ENCODE measurements at regions not wholly inside any gene's neighbourhood (a gene's known extent, or its start where the extent isn't known, plus 50 kb on each side); places are given as distances from the start of the nearest gene placed in this dataset.

DNA sequence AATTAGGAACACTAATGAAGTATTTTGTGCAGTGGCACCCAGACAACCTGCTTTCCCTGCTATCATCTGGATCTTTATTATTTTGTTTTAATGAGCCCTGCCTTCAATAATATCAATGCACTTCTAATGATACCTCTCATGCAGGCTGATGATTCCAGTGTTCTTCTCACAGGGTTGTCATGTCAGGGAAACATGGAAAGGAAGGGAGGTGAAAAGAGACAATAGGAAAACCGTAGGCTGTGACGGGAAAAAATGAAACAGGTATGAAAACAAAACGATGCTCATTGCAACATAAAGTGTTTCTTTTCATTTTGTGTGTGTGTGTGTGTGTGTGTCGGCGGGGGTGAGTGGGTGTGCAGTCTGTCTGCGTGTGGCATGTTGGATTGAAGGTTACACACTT is 102.6 kb upstream of the CTBP2 start:
- no peaks in the 10 kb centered on the region for H3K9me2 ChIP-seq (ENCODE audit: insufficient read depth, low read length)
- no peak overlapping the region for H3K4me2 ChIP-seq (ENCODE audit: low read length)
- no peaks in the 10 kb centered on the region for H3K9me3 ChIP-seq (ENCODE audit: low read length)
- ChIA-PET POLR2A (no interaction called here), CTCF (ENCODE audit: unreplicated experiment) (no interaction called here)
- no peak for TF ChIP-seq CTCF (conservative IDR thresholded peaks at IDR 0.05; ENCODE audit: low read length)
- TF ChIP-seq EZH2phosphoT487 (IDR thresholded peaks at IDR 0.05; ENCODE audit: borderline replicate concordance, low read depth, low read length), result no peak
- intact Hi-C loops (cut with micrococcal nuclease; ENCODE audit: unreplicated experiment), result no loop called here
- H3K27ac ChIP-seq (ENCODE audit: low read depth, low read length, poor library complexity, severe bottlenecking), result no peak overlapping the region
- no TSS peak for BruUV-seq (replicated peaks)
- no peaks in the 10 kb centered on the region for H4K20me1 ChIP-seq (ENCODE audit: insufficient read depth, low read length)
- DNase-seq (ENCODE audit: low spot score), result no peak
- no peak overlapping the region for H2AFZ ChIP-seq (ENCODE audit: low read length)
- H3K4me1 ChIP-seq (ENCODE audit: insufficient read depth, low read length, poor library complexity, severe bottlenecking), result no peaks in the 10 kb centered on the region
- H3K79me2 ChIP-seq (ENCODE audit: insufficient read depth, low read depth, low read length), result no peaks in the 10 kb centered on the region
- H3K4me3 ChIP-seq (ENCODE audit: low read depth, low read length, poor library complexity, severe bottlenecking), result no peak overlapping the region
- no peaks in the 10 kb centered on the region for H3K36me3 ChIP-seq (ENCODE audit: insufficient read depth, low read length)

DNA sequence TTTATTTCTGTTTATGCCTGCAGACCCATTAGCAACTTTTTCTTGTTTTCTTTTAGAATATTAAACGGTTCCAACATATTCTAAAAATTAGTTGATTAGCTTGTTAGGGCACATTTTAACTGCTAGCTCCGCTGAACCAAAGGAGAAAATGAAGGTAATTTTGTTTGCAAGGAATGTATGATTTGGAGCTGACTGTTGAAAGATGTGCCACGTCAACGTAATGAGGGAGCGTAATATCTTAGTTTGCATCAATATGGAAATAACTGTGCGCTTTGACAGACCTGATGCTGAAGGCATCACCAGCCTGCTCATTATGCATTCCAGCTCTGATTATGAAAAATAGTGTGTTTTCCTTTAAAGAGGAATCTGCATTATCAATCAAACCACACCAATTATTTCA is 102.0 kb upstream of the CTBP2 start:
- Histone ChIP-seq H3K79me2 (ENCODE audit: insufficient read depth, low read depth, low read length) (no peaks in the 10 kb centered on the region), H3K9me2 (ENCODE audit: insufficient read depth, low read length) (no peaks in the 10 kb centered on the region), H3K4me1 (ENCODE audit: insufficient read depth, low read length, poor library complexity, severe bottlenecking) (no peaks in the 10 kb centered on the region), H2AFZ (ENCODE audit: low read length) (no peak overlapping the region), H3K9me3 (ENCODE audit: low read length) (no peaks in the 10 kb centered on the region), H3K27ac (ENCODE audit: low read depth, low read length, poor library complexity, severe bottlenecking) (no peak overlapping the region), H3K4me2 (ENCODE audit: low read length) (no peak overlapping the region), H4K20me1 (ENCODE audit: insufficient read depth, low read length) (no peaks in the 10 kb centered on the region), H3K4me3 (ENCODE audit: low read depth, low read length, poor library complexity, severe bottlenecking) (no peak overlapping the region), H3K36me3 (ENCODE audit: insufficient read depth, low read length) (no peaks in the 10 kb centered on the region)
- ChIA-PET POLR2A (no interaction called here), CTCF (ENCODE audit: unreplicated experiment) (interaction anchor here (0.6 kb wide), 1 partner anchor 214 kb away, joined by 5 read pairs; no protein-coding TSS in a partner anchor)
- intact Hi-C loops (cut with micrococcal nuclease; ENCODE audit: unreplicated experiment), result no loop called here
- no peak for DNase-seq (ENCODE audit: low spot score)
- TF ChIP-seq CTCF (conservative IDR thresholded peaks at IDR 0.05; ENCODE audit: low read length) (no peak), EZH2phosphoT487 (IDR thresholded peaks at IDR 0.05; ENCODE audit: borderline replicate concordance, low read depth, low read length) (no peak)
- no TSS peak for BruUV-seq (replicated peaks)

DNA sequence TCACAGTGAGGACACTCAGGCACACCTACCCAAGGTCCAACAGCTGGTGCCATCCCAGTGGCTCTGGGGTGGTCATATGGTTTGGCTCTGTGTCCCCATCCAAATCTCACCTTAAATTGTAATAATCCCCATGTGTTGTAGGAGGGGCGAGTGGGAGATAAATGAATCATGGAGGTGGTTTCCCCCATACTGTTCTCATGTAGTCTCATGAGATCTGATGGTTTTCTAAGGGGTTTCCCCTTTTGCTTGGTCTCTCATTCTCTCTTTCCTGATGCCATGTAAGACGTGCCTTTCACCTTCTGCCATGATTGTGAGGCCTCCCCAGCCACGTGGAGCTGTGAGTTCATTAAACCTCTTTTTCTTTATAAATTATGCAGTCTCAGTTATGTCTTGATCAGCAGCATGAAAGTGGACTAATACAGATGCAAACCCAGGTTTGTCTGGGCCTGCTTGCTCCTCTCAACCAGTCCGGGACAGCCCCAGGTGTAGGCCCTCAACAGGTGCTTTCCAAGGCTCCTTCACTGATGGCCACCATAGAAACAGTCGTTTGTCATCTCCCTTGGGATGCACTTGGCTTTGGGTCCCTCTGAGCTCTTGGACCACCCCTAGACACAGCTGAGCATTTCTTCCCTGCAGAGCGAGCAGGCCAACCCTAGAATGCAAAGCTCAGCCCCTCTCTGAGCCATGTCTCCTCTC is 101.3 kb upstream of the CTBP2 start:
- H3K4me2 ChIP-seq (ENCODE audit: low read length), result no peak overlapping the region
- H3K4me3 ChIP-seq (ENCODE audit: low read depth, low read length, poor library complexity, severe bottlenecking), result no peak overlapping the region
- H3K27ac ChIP-seq (ENCODE audit: low read depth, low read length, poor library complexity, severe bottlenecking), result no peak overlapping the region
- CTCF ChIA-PET (ENCODE audit: unreplicated experiment), result interaction anchor here (0.6 kb wide), 1 partner anchor 213 kb away, joined by 5 read pairs; no protein-coding TSS in a partner anchor
- DNase-seq (ENCODE audit: low spot score), result no peak
- no peaks in the 10 kb centered on the region for H3K4me1 ChIP-seq (ENCODE audit: insufficient read depth, low read length, poor library complexity, severe bottlenecking)
- H3K9me3 ChIP-seq (ENCODE audit: low read length), result no peaks in the 10 kb centered on the region
- H4K20me1 ChIP-seq (ENCODE audit: insufficient read depth, low read length), result no peaks in the 10 kb centered on the region
- POLR2A ChIA-PET, result no interaction called here
- H3K79me2 ChIP-seq (ENCODE audit: insufficient read depth, low read depth, low read length), result no peaks in the 10 kb centered on the region
- no TSS peak for BruUV-seq (replicated peaks)
- no peak overlapping the region for H2AFZ ChIP-seq (ENCODE audit: low read length)
- H3K36me3 ChIP-seq (ENCODE audit: insufficient read depth, low read length), result no peaks in the 10 kb centered on the region
- H3K9me2 ChIP-seq (ENCODE audit: insufficient read depth, low read length), result no peaks in the 10 kb centered on the region
- intact Hi-C loops (cut with micrococcal nuclease; ENCODE audit: unreplicated experiment), result no loop called here
- TF ChIP-seq EZH2phosphoT487 (IDR thresholded peaks at IDR 0.05; ENCODE audit: borderline replicate concordance, low read depth, low read length) (no peak), CTCF (conservative IDR thresholded peaks at IDR 0.05; ENCODE audit: low read length) (no peak)

All from OCI-LY7 (cell line).